ENCODE measurements at regions not wholly inside any gene's neighbourhood (a gene's known extent, or its start where the extent isn't known, plus 50 kb on each side); places are given as distances from the start of the nearest gene placed in this dataset.

GRCh38 chr4:32475710-32476109, 1755.5 kb downstream of the PCDH7 start:
- TF ChIP-seq CTCF (IDR thresholded peaks at IDR 0.05) (no peak), POLR2A (IDR thresholded peaks at IDR 0.05) (no peak)
